HG03139 (cell line): ENCODE measurements at regions not wholly inside any gene's neighbourhood (a gene's known extent, or its start where the extent isn't known, plus 50 kb on each side); places are given as distances from the start of the nearest gene placed in this dataset.
"Not testable (repeated sequence)": the region's sequence is repeated elsewhere in the genome, so short reads cannot be mapped to it uniquely, and the experiment has no call there.

ENCODE experiments used
- ATAC-seq: cut with Tn5 transposase; IDR thresholded peaks from one replicate; pipeline ENCODE4 v1.9.1; 2021; ENCODE audit not compliant: unreplicated experiment

GRCh38 chr9:107789001-107789700 is 299.6 kb upstream of the KLF4 start:
- no peak for ATAC-seq

- no peak for ATAC-seq
Observed at GRCh38 chr9:107786561-107786960, 297.0 kb upstream of the KLF4 start.

DNA sequence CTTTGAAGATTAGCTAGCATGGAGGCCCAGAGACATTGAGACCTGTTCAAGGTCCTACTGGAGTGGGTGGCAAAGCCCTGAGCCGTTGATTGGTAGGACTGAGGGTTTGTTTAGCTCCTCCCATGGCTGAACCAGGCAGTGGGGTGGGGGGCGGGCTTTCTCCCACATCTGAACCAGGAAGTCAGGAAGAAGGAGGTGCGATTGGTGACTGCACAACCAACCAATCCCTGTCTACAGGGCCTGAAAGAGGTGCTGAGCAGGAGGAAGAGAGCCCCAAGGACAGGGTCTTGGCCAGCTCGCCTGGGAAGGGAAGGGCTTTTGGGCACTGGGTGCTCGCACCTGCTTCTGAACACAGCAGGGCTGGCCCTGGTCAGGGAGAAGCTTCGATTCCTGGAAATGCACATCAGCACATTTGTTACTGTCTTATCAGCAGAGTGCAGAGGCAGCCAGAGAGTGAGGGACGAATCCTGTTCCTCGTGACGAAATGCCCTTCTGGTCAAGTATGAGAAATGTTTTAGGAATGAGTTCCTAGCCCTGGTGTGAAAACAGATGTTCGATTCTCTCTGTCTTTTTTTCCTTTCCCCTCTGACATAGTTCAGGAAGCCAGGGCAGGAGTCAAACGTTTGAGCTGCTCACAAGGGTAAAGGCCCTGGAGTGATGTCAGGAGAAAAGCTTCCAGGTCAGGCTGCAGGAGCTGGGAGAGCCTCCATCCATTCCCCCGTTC is 294.8 kb upstream of the KLF4 start:
- no peak for ATAC-seq

- ATAC-seq, result no peak
Observed at GRCh38 chr9:107782789-107783188, 293.2 kb upstream of the KLF4 start.

DNA sequence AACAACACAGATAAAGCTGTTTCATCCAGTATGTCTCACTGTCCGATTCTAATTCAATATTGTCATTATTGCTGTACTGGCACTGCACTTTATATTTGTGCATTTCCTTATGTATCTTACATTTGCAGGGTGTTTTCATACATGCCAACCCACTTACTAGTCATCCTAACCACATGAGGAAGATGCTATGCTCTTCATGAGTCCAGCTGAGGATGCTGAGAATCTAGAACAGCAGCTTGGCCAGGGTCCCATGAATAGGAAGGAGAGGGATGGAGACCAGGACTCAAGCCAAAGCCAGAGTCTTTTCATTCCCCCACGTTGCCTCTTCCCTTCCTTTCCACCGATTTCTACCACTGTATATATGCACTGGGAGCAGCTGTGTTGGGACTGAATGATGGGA is 292.8 kb upstream of the KLF4 start:
- ATAC-seq, result no peak

DNA sequence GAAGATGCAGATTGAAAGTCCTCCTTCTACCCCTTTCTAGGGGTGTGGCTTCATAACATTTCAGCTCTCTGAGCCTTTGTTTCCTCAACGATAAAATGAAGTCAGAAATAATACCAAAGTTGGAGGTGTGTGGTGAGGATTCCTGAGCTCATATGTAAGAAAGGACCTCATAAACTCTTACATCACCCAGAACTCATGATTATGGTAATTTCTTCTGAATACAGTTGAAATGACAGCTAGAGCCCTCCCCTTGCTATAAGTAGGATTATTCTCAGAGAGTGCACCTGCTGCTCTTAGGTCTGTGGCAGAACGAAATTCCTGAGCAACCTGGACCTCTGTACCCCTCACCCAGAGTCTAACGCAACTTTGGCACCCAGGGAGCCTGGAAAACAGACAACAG is 291.4 kb upstream of the KLF4 start:
- no peak for ATAC-seq

GRCh38 chr9:107779731-107780130 is 290.2 kb upstream of the KLF4 start:
- no peak for ATAC-seq

GRCh38 chr9:107778661-107779060 is 289.1 kb upstream of the KLF4 start:
- no peak for ATAC-seq

DNA sequence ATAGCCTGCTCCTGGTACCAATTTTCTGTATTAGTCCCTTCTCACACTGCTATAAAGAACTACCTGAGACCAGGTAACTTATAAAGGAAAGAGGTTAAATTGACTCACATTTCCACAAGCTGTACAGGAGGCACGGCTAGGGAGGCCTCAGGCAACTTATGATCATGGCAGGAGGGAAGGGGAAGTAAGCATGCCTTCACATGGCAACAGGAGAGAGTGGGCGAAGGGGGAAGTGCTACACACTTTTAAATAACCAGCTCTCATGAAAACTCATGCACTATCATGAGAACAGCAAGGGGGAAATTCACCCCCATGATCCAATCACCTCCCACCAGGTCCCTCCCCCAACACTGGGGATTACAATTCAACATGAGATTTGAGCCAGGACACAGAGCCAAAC is 284.5 kb upstream of the KLF4 start:
- not testable (repeated sequence) for ATAC-seq

- no peak for ATAC-seq
Observed at GRCh38 chr9:107772988-107773387, 283.4 kb upstream of the KLF4 start.

DNA sequence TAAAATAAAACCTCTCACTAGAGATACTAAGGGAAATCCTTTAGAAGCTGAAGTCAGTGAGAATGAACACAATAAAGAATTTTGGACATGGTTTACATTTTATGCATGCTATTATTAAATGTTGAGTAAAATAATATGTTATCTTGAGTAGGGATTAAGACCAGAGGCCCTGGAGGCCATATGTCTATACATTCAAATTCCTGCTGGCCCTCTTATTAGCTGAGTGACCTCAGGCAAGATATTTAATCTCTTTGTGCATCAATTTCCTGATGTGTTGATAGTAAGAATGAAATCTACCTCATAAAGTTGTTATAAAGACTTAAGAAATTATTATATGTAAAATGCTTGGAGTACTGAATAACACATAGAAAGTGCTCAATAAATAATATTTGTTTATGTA is 281.1 kb upstream of the KLF4 start:
- ATAC-seq, result no peak

DNA sequence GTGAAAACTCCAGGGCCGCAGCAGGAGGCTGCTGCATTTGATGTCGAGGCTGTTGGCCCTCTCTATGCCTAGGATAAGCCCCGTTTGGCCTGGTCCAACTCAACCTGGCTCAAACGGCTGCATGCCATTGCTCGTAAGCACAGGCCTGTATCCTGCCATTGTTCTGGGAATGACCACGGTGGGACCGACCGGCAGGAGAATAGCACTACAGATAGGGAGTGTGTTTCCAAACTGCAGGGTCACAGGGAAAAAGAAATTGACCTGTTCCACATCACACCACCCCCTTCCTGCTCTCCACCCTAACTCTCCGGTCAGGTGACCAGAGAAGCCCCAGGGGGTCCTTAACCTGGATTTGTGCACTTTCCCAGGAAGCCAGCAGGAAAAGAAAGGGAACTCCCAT is 278.7 kb upstream of the KLF4 start:
- no peak for ATAC-seq

DNA sequence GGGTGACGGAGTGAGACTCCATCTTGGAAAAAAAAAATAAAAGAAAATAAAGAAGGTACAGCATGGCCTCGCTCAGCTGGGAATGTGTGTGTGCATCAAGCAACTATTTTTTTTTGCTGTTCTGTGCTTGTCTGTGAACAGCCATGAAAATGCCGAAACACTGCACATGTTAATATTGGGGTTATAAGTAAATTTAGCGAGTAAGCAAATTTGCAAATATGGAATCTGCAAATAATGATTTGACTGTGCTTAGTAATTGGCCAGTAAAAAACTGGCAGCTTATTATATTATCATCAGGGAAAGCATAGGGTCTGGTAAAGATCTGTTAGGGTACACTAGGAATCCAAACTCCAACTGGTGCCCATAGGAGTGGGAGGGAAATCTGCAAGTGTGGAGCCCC is 278.1 kb upstream of the KLF4 start:
- ATAC-seq, result no peak

GRCh38 chr9:107763469-107763868 is 273.9 kb upstream of the KLF4 start:
- ATAC-seq, result not testable (repeated sequence)

- ATAC-seq, result no peak
Observed at GRCh38 chr9:107761307-107761706, 271.7 kb upstream of the KLF4 start.

DNA sequence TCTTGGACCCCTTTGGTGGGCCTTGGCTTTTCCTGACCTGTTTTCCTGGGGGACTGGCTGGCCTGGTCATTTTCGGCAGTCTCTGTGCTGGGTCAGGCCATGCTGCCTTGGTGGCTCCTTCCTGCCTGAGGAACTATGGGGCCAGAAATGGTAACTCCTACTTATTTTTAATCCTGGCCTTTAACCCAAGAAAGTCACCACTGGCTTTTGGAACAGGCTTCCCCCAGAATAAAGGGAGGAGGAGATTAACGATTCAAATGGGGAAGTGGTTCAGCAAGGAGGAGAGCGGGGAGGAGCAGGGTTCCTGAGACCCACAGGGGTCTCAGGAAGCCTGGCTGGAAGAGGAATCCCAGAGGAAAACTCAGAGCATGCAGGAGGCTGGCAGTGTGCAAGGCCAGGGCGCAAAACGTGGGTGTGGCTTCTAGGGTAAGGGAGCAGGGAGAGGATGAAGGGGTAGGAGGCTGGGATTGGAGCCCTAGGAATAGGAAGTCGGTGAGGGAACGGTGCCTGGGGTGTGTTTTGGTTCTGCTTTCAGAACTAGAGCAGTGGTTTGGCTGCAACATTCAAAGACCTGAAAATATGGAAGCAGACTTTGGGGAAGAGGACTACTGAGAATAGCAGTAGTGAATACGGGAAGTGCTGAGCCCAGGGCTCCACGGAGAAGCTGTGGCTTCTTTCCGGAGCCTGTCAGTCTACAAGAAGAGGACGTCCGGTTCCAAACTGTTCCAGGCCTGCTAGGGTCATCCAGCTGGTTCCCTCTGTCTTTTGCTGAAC is 271.1 kb upstream of the KLF4 start:
- no peak for ATAC-seq

DNA sequence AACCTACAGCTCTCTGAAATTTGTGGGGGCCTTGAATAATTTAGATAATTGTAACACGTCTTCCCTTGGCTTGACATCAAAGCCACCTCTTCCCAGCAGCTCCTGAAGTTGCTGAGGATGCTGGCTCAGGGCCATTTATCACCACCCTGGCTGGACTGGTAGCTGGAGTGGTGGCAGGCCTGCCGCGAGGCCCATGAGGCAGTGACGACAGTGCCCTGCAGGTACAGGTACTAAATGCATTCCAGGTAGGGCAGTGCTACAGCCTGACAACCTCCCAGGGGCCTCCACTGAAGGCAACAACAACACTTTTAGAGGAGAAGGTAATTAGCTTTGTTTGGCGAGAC is 270.2 kb upstream of the KLF4 start:
- ATAC-seq, result no peak

DNA sequence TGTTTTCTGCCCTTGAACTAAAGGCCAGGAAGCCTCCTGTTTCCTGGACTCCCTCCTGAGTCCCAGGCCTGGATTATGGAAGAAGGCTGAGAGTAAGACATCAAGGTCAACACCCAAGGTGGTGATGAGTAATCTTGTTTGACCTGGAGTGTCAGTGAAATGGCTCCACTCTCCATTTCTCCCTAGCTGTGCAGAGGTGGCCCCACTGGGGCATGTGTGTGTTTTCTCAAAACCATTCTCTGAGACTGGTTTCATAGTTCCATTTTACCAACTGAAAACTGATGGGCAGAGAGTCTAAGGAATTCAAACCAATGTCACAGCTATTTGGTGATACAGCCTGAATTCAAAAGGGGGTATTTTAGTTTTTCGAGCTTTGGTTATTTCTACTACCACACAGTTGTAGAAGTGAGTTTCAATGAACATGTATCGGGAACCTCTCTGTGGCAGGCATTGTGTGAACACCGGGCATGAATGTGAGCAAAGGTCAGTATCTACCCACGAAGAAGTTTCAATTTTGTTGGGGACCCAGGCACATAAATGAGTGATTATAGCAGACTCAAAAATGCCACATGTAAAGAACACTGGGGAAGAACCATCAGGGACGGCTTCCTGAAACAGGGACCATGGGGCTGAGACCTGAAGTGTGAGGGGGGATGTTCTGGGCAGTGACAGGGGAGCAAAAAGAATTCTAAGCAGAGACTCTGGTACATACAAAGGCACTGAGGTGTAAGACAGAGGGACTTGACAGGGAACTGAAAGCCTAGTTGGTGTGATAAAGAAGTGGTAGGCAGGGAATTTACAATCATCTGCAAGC is 269.6 kb upstream of the KLF4 start:
- ATAC-seq, result no peak

DNA sequence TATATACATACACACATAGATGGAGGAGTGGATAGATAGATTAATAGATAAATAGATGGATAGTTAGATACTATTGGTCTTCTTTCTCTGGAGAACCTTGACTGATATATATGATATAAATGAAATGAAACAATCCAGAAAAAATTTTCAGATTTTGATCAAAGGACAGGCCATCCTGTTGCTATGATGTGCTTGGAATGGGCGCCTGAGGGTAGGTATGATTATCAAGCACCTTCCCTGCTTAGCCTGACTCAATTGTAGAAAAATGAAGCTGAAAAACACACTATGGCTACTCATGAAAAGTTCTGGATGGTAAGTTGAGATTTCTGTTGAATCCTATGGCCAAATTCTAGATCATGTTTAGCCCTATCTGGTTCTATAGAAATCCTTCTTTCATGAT is 266.5 kb upstream of the KLF4 start:
- no peak for ATAC-seq

GRCh38 chr9:107755246-107755645 is 265.7 kb upstream of the KLF4 start:
- ATAC-seq, result no peak

- ATAC-seq, result no peak
Observed at GRCh38 chr9:107751567-107752210, 262.1 kb upstream of the KLF4 start.
